ENCODE measurements at regions not wholly inside any gene's neighbourhood (a gene's known extent, or its start where the extent isn't known, plus 50 kb on each side); places are given as distances from the start of the nearest gene placed in this dataset.

- TF ChIP-seq CTCF (tag by site-specific recombination; IDR thresholded peaks at IDR 0.05) (no peak), ZNF280D (tag by site-specific recombination; IDR thresholded peaks at IDR 0.05) (no peak), ZBTB49 (tag by site-specific recombination; IDR thresholded peaks at IDR 0.05; ENCODE audit: low read depth) (no peak)
Measured at GRCh38 chr5:74094096-74094781, 468.2 kb downstream of the ARHGEF28 start.

Data from HEK293 (cell line).